Esophagus muscularis mucosa (tissue), 4 donors: ENCODE measurements at regions not wholly inside any gene's neighbourhood (a gene's known extent, or its start where the extent isn't known, plus 50 kb on each side); places are given as distances from the start of the nearest gene placed in this dataset.

ENCODE experiments used
- DNase-seq: peaks from one replicate; pipeline ENCODE4 v3.0.0-alpha.2; 2017; ENCODE audit errors: extremely low spot score
- H3K27ac ChIP-seq, 4 donors: fragments of 200-600 bp; sonication (generic); replicated peaks in 1 of 4; 1 replicate in 3 of 4; 2 replicates in 1 of 4; pipeline ENCODE4 v1.5.1; 2016 to 2019; ENCODE audit warnings: mild to moderate bottlenecking in 1 of 4
- H3K27me3 ChIP-seq, 4 donors: fragments of 200-600 bp; sonication (generic); one replicate each; pipeline versions ENCODE4 v1.5.1 to v1.6.0; 2016 to 2019
- H3K36me3 ChIP-seq, 4 donors: fragments of 200-600 bp; sonication (generic); one replicate each; pipeline ENCODE4 v1.5.1; 2016 to 2019
- H3K4me1 ChIP-seq, 4 donors: fragments of 200-600 bp; sonication (generic); one replicate each; pipeline ENCODE4 v1.5.1; 2016 to 2019
- H3K4me3 ChIP-seq, 4 donors: fragments of 200-600 bp; sonication (generic); 1 replicate in 2 of 4; 2 replicates in 2 of 4; pipeline ENCODE4 v1.5.1; 2016 to 2019; ENCODE audit warnings: mild to moderate bottlenecking in 4 of 4, moderate library complexity in 1 of 4
- H3K9me3 ChIP-seq, 4 donors: fragments of 200-600 bp; sonication (generic); 1 replicate in 3 of 4; 2 replicates in 1 of 4; pipeline ENCODE4 v1.5.1; 2016 to 2019
- EP300 ChIP-seq: sonication (generic); formaldehyde crosslinking; IDR thresholded peaks from one replicate; pipeline ENCODE4 v1.6.1; 2017; ENCODE audit warnings: antibody characterized with exemption
- POLR2A ChIP-seq: fragments of 450-650 bp; IDR thresholded peaks from one replicate; pipeline ENCODE4 v1.6.1; 2017; ENCODE audit warnings: antibody characterized with exemption, moderate library complexity, mild to moderate bottlenecking, low read depth
- POLR2AphosphoS5 ChIP-seq, 2 donors: sonication (generic); formaldehyde crosslinking; IDR thresholded peaks; one replicate each; pipeline ENCODE4 v1.6.1; 2017; ENCODE audit warnings: antibody characterized with exemption in 2 of 2
- WGBS: methylation state at CpG from one replicate; pipeline ENCODE4 v1.1.5; 2018; 5-methylcytosine and 5-hydroxymethylcytosine counted together
- intact Hi-C: fragments of 100-400 bp; cut with DNase I; formaldehyde crosslinking; loops from one replicate; pipeline ENCODE4 v1.15.1; 2023
- TF ChIP-seq, protein P1 (sequence below), 3 experiments: fragments of 200-600 bp in 2 of 3; fragments of 450-650 bp in 1 of 3; sonication (generic) in 2 of 3; IDR thresholded peaks; one replicate each; pipeline ENCODE4 v1.5.1; 2017 to 2019; ENCODE audit warnings: antibody characterized with exemption in 3 of 3, mild to moderate bottlenecking in 2 of 3, moderate library complexity in 1 of 3

GRCh38 chrX:137684591-137684990 lies 118.7 kb downstream of the ZIC3 start:
- Histone ChIP-seq H3K4me1 (no peaks in the 10 kb centered on the region), H3K4me3 (no peak overlapping the region), H3K27me3 (no peaks in the 10 kb centered on the region), H3K36me3 (no peaks in the 10 kb centered on the region), H3K27ac (no peak overlapping the region), H3K9me3 (no peaks in the 10 kb centered on the region)
- intact Hi-C loops = no loop called here
- DNase-seq = no peak
- WGBS = 15% methylated on average over 2 of the region's 2 CpGs
- no peak for TF ChIP-seq POLR2AphosphoS5 (IDR thresholded peaks at IDR 0.05)

DNA sequence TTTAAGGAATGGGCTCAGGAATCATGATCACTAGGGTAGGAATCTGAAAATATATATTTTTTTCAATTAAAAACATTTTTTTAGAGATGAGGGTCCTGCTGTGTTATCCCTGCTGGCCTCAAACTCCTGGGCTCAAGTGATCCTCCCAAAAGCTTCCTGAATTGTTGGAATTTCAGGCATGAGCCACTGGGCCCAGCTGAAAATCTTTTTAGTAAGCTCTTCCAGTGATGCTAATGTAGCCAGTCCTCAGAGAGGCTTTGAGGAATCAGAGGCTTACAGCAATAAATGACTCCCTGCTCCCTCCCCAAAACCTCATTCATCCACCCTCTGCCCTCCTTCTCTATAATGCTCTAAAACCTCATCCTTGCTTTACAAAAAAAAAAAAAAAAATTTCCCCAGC lies 129.5 kb downstream of the ZIC3 start:
- Histone ChIP-seq H3K4me3 (no peak overlapping the region), H3K27me3 (peaks cover 0 to 3% (median 0%) of the 10 kb centered on the region in 4 donors), H3K4me1 (no peaks in the 10 kb centered on the region), H3K27ac (no peak overlapping the region), H3K36me3 (no peaks in the 10 kb centered on the region), H3K9me3 (no peaks in the 10 kb centered on the region)
- intact Hi-C loops = no loop called here
- DNase-seq = no peak
- TF ChIP-seq POLR2A (no peak), EP300 (no peak), POLR2AphosphoS5 (IDR thresholded peaks at IDR 0.05) (no peak)
- TF ChIP-seq, protein P1, sequence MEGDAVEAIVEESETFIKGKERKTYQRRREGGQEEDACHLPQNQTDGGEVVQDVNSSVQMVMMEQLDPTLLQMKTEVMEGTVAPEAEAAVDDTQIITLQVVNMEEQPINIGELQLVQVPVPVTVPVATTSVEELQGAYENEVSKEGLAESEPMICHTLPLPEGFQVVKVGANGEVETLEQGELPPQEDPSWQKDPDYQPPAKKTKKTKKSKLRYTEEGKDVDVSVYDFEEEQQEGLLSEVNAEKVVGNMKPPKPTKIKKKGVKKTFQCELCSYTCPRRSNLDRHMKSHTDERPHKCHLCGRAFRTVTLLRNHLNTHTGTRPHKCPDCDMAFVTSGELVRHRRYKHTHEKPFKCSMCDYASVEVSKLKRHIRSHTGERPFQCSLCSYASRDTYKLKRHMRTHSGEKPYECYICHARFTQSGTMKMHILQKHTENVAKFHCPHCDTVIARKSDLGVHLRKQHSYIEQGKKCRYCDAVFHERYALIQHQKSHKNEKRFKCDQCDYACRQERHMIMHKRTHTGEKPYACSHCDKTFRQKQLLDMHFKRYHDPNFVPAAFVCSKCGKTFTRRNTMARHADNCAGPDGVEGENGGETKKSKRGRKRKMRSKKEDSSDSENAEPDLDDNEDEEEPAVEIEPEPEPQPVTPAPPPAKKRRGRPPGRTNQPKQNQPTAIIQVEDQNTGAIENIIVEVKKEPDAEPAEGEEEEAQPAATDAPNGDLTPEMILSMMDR (IDR thresholded peaks at IDR 0.05) = no peak

DNA sequence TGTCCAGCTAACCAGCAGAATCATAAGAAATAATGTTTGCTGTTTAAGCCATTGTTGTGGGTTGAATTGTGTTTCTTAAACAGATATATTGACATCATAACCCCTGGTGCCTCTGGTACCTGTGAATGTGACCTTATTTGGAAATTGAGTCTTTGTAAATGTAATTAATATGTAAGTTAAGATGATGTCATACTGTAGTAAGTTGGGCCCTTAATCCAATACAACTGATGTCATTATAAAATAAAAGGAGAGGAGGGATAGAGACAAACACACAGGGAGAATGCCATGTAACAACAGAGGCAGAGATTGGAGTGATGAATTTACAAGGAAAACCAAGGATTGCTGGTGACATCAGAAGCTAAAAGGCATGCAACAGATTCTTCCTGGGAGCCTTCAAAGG lies 141.4 kb downstream of the ZIC3 start:
- Histone ChIP-seq H3K36me3 (no peaks in the 10 kb centered on the region), H3K27me3 (no peaks in the 10 kb centered on the region), H3K9me3 (no peaks in the 10 kb centered on the region), H3K4me3 (no peak overlapping the region), H3K4me1 (no peaks in the 10 kb centered on the region), H3K27ac (no peak overlapping the region)
- TF ChIP-seq POLR2A = no peak
- TF ChIP-seq, protein P1 (IDR thresholded peaks at IDR 0.05) = no peak
- TF ChIP-seq POLR2AphosphoS5 (IDR thresholded peaks at IDR 0.05) = no peak
- no peak for TF ChIP-seq EP300
- no peak for DNase-seq
- intact Hi-C loops = no loop called here

GRCh38 chrX:137742846-137743245 lies 176.9 kb downstream of the ZIC3 start:
- Histone ChIP-seq H3K27me3 (peaks cover 0 to 9% (median 0%) of the 10 kb centered on the region in 4 donors), H3K4me3 (no peak overlapping the region), H3K27ac (no peak overlapping the region), H3K4me1 (no peaks in the 10 kb centered on the region), H3K36me3 (no peaks in the 10 kb centered on the region), H3K9me3 (peaks cover 0 to 7% (median 0%) of the 10 kb centered on the region in 4 donors)
- intact Hi-C loops = no loop called here
- no peak for DNase-seq
- TF ChIP-seq, protein P1 (IDR thresholded peaks at IDR 0.05) = no peak
- TF ChIP-seq POLR2AphosphoS5 (IDR thresholded peaks at IDR 0.05) (no peak), EP300 (no peak), POLR2A (no peak)
- 81% methylated on average over 3 of the region's 3 CpGs for WGBS

DNA sequence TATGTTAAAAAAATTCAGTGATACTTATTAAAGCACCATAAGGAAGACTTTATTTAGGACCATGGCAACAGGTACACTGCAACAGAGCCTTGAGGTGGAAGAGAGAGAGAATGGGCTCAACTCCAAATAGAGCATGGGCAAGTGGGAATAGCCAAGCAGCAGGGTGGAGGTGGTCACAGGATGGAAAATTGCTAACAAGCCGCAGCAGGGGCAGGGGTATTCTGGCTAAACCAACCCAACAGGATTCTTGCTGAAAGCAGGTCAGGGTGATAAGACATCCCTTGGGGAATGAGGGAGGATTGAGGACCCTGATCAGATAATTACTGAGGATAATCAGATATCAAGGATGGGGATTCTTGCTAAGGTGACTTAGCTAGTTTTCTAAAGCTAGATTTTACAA lies 177.5 kb downstream of the ZIC3 start:
- no peaks in the 10 kb centered on the region for H3K4me1 ChIP-seq
- no peak overlapping the region for H3K27ac ChIP-seq
- 73% methylated on average over 1 of the region's 1 CpG for WGBS
- DNase-seq = no peak
- no peaks in the 10 kb centered on the region for H3K36me3 ChIP-seq
- peaks cover 0 to 9% (median 0%) of the 10 kb centered on the region in 4 donors for H3K27me3 ChIP-seq
- intact Hi-C loops = no loop called here
- H3K9me3 ChIP-seq = peaks cover 0 to 7% (median 0%) of the 10 kb centered on the region in 4 donors
- TF ChIP-seq POLR2A (no peak), EP300 (no peak), POLR2AphosphoS5 (IDR thresholded peaks at IDR 0.05) (no peak)
- TF ChIP-seq, protein P1 (IDR thresholded peaks at IDR 0.05) = no peak
- no peak overlapping the region for H3K4me3 ChIP-seq
